ENCODE measurements at regions not wholly inside any gene's neighbourhood (a gene's known extent, or its start where the extent isn't known, plus 50 kb on each side); places are given as distances from the start of the nearest gene placed in this dataset.

DNA sequence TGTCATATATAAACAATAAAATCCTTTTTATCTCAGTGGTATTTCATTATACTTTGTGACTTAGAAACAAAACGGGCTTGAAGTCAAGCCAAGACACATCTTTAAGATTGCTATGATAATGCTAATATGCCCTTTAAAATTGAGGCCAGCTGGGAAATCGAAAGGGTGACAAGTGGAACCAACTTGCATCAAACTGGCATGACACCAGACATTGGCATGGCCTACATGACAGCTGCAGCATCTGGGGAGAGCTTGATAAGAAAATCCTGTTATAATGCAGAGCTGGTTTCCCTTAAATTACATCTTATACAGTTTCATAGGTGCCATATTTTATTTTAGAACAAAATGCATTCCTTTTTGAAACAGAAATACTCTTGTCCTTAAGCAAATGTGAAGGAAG, 325.2 kb downstream of the ZBBX start:
- FAIRE-seq (no peak), DNase-seq (ENCODE audit: extremely low read depth in 1 of 4, low spot score in 3 of 4) (no peak), ATAC-seq (no peak)
- in situ Hi-C loops (cut with MboI) (no loop called here), intact Hi-C loops (cut with micrococcal nuclease) (no loop called here)
- H3K9ac ChIP-seq (ENCODE audit: insufficient read depth in 1 of 2, low read depth in 2 of 2, low read length in 2 of 2) = no peak overlapping the region
- H3K79me2 ChIP-seq (ENCODE audit: control insufficient read depth, insufficient read depth, low read length) = no peaks in the 10 kb centered on the region
- WGBS (ENCODE audit: insufficient coverage, low coverage, missing lambda C conversion rate) = 0% methylated on average over 2 of the region's 2 CpGs
- TF ChIP-seq ESRRA (IDR thresholded peaks at IDR 0.05; ENCODE audit: borderline replicate concordance, low read depth) (no peak), NR1H2 (CRISPR knock-in tag; IDR thresholded peaks at IDR 0.05) (no peak), THRAP3 (IDR thresholded peaks at IDR 0.05; ENCODE audit: borderline replicate concordance) (no peak)
- TF ChIP-seq, protein P1, sequence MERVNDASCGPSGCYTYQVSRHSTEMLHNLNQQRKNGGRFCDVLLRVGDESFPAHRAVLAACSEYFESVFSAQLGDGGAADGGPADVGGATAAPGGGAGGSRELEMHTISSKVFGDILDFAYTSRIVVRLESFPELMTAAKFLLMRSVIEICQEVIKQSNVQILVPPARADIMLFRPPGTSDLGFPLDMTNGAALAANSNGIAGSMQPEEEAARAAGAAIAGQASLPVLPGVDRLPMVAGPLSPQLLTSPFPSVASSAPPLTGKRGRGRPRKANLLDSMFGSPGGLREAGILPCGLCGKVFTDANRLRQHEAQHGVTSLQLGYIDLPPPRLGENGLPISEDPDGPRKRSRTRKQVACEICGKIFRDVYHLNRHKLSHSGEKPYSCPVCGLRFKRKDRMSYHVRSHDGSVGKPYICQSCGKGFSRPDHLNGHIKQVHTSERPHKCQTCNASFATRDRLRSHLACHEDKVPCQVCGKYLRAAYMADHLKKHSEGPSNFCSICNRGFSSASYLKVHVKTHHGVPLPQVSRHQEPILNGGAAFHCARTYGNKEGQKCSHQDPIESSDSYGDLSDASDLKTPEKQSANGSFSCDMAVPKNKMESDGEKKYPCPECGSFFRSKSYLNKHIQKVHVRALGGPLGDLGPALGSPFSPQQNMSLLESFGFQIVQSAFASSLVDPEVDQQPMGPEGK (CRISPR knock-in tag; IDR thresholded peaks at IDR 0.05; ENCODE audit: borderline replicate concordance) = no peak
- BruUV-seq (replicated peaks) = no TSS peak
- H3K27ac ChIP-seq (ENCODE audit: extremely low read depth, low read depth, low read length) = no peak overlapping the region
- H3K9me1 ChIP-seq (ENCODE audit: control insufficient read depth, insufficient read depth, low read length) = no peaks in the 10 kb centered on the region
- H3K4me2 ChIP-seq (ENCODE audit: insufficient read depth, low read length) = no peak overlapping the region
- H3K36me3 ChIP-seq (ENCODE audit: control insufficient read depth, insufficient read depth, low read length) = no peaks in the 10 kb centered on the region
- POLR2A ChIA-PET = no interaction called here
- H4K20me1 ChIP-seq (replicated peaks; ENCODE audit: control insufficient read depth, insufficient read depth, low read length) = no peaks in the 10 kb centered on the region
- H3K4me1 ChIP-seq (replicated peaks in 1 of 2; ENCODE audit: control insufficient read depth in 2 of 2, insufficient read depth in 2 of 2, low read length in 2 of 2) = no peaks in the 10 kb centered on the region
- CTCF ChIA-PET (ENCODE audit: low intra/inter-chr PET ratio) = no interaction called here
- H3K27me3 ChIP-seq (ENCODE audit: control insufficient read depth in 2 of 2, insufficient read depth in 2 of 2, low read length in 2 of 2) = no peaks in the 10 kb centered on the region
- no peaks in the 10 kb centered on the region; the same call in 1 of the 2 replicates for H3K9me3 ChIP-seq (replicated peaks; ENCODE audit: control insufficient read depth, insufficient read depth, low read depth, low read length)
- H3K4me3 ChIP-seq = no peak overlapping the region
- no peak overlapping the region for H2AFZ ChIP-seq (ENCODE audit: low read depth, low read length)

DNA sequence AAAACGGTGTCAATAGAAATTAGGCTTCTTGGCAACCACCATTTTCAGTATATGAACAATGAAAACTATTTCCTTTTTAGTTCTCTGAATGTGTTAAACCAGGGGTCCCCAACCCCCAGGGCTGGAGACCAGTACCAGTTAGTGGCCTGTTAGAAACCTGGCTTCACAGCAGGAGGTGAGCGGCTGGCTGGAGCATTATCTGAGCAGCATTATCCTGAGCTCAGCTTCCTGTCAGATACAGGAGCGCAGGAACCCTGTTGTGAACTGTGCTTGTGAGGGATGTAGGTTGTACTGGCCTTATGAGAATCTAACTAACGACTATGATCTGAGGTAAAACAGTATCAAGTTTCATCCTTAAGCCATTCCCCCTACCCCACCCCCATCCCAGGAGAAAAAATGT, 328.7 kb downstream of the ZBBX start:
- Histone ChIP-seq H3K4me1 (replicated peaks in 1 of 2; ENCODE audit: control insufficient read depth in 2 of 2, insufficient read depth in 2 of 2, low read length in 2 of 2) (no peaks in the 10 kb centered on the region), H3K9me3 (replicated peaks; ENCODE audit: control insufficient read depth, insufficient read depth, low read depth, low read length) (no peaks in the 10 kb centered on the region), H3K36me3 (ENCODE audit: control insufficient read depth, insufficient read depth, low read length) (no peaks in the 10 kb centered on the region), H3K27ac (ENCODE audit: extremely low read depth, low read depth, low read length) (no peak overlapping the region), H3K79me2 (ENCODE audit: control insufficient read depth, insufficient read depth, low read length) (no peaks in the 10 kb centered on the region), H2AFZ (ENCODE audit: low read depth, low read length) (no peak overlapping the region), H3K4me2 (ENCODE audit: insufficient read depth, low read length) (no peak overlapping the region), H3K9ac (ENCODE audit: insufficient read depth in 1 of 2, low read depth in 2 of 2, low read length in 2 of 2) (no peak overlapping the region), H3K27me3 (ENCODE audit: control insufficient read depth in 2 of 2, insufficient read depth in 2 of 2, low read length in 2 of 2) (no peaks in the 10 kb centered on the region), H3K4me3 (no peak overlapping the region), H3K9me1 (ENCODE audit: control insufficient read depth, insufficient read depth, low read length) (no peaks in the 10 kb centered on the region), H4K20me1 (replicated peaks; ENCODE audit: control insufficient read depth, insufficient read depth, low read length) (no peaks in the 10 kb centered on the region)
- no TSS peak for BruUV-seq (replicated peaks)
- in situ Hi-C loops (cut with MboI) = no loop called here
- FAIRE-seq (no peak), DNase-seq (ENCODE audit: extremely low read depth in 1 of 4, low spot score in 3 of 4) (no peak), ATAC-seq (no peak)
- CTCF ChIA-PET (ENCODE audit: low intra/inter-chr PET ratio) = no interaction called here
- WGBS (ENCODE audit: insufficient coverage, low coverage, missing lambda C conversion rate) = 5% methylated on average over 4 of the region's 4 CpGs
- POLR2A ChIA-PET = no interaction called here
- intact Hi-C loops (cut with micrococcal nuclease) = no loop called here
- no peak for TF ChIP-seq HOXB6 (CRISPR knock-in tag; IDR thresholded peaks at IDR 0.05; ENCODE audit: borderline replicate concordance)
- TF ChIP-seq ETS2 (tag; IDR thresholded peaks at IDR 0.05; ENCODE audit: borderline replicate concordance, poor library complexity, severe bottlenecking) = no peak
- no peak for TF ChIP-seq POLR2AphosphoS2 (IDR thresholded peaks at IDR 0.05; ENCODE audit: low read length)
- TF ChIP-seq SRSF7 (optimal IDR thresholded peaks at IDR 0.05; ENCODE audit: low read depth, low read length) = no peak
- TF ChIP-seq SRF (CRISPR knock-in tag; IDR thresholded peaks at IDR 0.05) = no peak
- TF ChIP-seq, protein P2, sequence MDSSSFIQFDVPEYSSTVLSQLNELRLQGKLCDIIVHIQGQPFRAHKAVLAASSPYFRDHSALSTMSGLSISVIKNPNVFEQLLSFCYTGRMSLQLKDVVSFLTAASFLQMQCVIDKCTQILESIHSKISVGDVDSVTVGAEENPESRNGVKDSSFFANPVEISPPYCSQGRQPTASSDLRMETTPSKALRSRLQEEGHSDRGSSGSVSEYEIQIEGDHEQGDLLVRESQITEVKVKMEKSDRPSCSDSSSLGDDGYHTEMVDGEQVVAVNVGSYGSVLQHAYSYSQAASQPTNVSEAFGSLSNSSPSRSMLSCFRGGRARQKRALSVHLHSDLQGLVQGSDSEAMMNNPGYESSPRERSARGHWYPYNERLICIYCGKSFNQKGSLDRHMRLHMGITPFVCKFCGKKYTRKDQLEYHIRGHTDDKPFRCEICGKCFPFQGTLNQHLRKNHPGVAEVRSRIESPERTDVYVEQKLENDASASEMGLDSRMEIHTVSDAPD (CRISPR knock-in tag; IDR thresholded peaks at IDR 0.05) = no peak
- no peak for TF ChIP-seq PCBP2 (IDR thresholded peaks at IDR 0.05; ENCODE audit: low read depth, low read length, poor library complexity, severe bottlenecking)
- no peak for TF ChIP-seq ATF7 (IDR thresholded peaks at IDR 0.05)
- no peak for TF ChIP-seq RB1 (IDR thresholded peaks at IDR 0.05; ENCODE audit: low read depth)
- TF ChIP-seq CBFB (CRISPR knock-in tag; IDR thresholded peaks at IDR 0.05) = no peak
- TF ChIP-seq ZSCAN29 (IDR thresholded peaks at IDR 0.05) = no peak
- no peak for TF ChIP-seq KDM2B (CRISPR knock-in tag; IDR thresholded peaks at IDR 0.05)

All from K562 (cell line).